ENCODE measurements at regions not wholly inside any gene's neighbourhood (a gene's known extent, or its start where the extent isn't known, plus 50 kb on each side); places are given as distances from the start of the nearest gene placed in this dataset.

- no peak overlapping the region for H3K27ac ChIP-seq (ENCODE audit: low read depth, low read length)
- H3K4ac ChIP-seq (ENCODE audit: low read depth, low read length) = no peak overlapping the region
- no peak overlapping the region for H3K14ac ChIP-seq (ENCODE audit: low read length)
- H3K18ac ChIP-seq (ENCODE audit: low read length) = no peak overlapping the region
- no peak overlapping the region for H4K12ac ChIP-seq (ENCODE audit: low read depth, low read length)
- H3K4me2 ChIP-seq (ENCODE audit: low read length) = no peak overlapping the region
- no peak overlapping the region for H2BK120ac ChIP-seq (ENCODE audit: insufficient read depth, low read length, poor library complexity)
- no peak for DNase-seq
- no peaks in the 10 kb centered on the region for H3K4me1 ChIP-seq (ENCODE audit: control insufficient read depth in 1 of 2, insufficient read depth in 2 of 2, low read length in 2 of 2)
- no peak overlapping the region for H2AK5ac ChIP-seq (ENCODE audit: low read length)
- H4K8ac ChIP-seq (ENCODE audit: low read depth, low read length) = no peak overlapping the region
- H2BK12ac ChIP-seq (ENCODE audit: low read length) = no peak overlapping the region
- no peaks in the 10 kb centered on the region for H3K9me3 ChIP-seq (ENCODE audit: insufficient read depth, low read depth, low read length)
- no peak overlapping the region for H2BK5ac ChIP-seq (ENCODE audit: low read depth, low read length, poor library complexity)
- H2AFZ ChIP-seq (ENCODE audit: insufficient read depth, low read length, poor library complexity) = no peak overlapping the region
- no CpG with 5 or more reads among the region's 5 CpGs for WGBS (ENCODE audit: extremely low coverage, insufficient coverage, insufficient read length)
- no peak overlapping the region for H3K9ac ChIP-seq (ENCODE audit: low read length)
- no peaks in the 10 kb centered on the region for H3K79me2 ChIP-seq (ENCODE audit: control insufficient read depth, insufficient read depth, low read length, poor library complexity)
- H3K4me3 ChIP-seq (ENCODE audit: low read depth, low read length) = no peak overlapping the region
- H3K27me3 ChIP-seq (ENCODE audit: insufficient read depth, low read length) = no peaks in the 10 kb centered on the region
- no peak overlapping the region for H3K23ac ChIP-seq (ENCODE audit: low read length)
- no peaks in the 10 kb centered on the region for H3K79me1 ChIP-seq (ENCODE audit: low read length)
- H4K91ac ChIP-seq (ENCODE audit: low read depth, low read length) = no peak overlapping the region
- H3K36me3 ChIP-seq (ENCODE audit: control insufficient read depth in 1 of 2, insufficient read depth in 2 of 2, low read length in 2 of 2) = no peaks in the 10 kb centered on the region
Observed at GRCh38 chr21:20507783-20508182, 490.4 kb upstream of the NCAM2 start.

DNA sequence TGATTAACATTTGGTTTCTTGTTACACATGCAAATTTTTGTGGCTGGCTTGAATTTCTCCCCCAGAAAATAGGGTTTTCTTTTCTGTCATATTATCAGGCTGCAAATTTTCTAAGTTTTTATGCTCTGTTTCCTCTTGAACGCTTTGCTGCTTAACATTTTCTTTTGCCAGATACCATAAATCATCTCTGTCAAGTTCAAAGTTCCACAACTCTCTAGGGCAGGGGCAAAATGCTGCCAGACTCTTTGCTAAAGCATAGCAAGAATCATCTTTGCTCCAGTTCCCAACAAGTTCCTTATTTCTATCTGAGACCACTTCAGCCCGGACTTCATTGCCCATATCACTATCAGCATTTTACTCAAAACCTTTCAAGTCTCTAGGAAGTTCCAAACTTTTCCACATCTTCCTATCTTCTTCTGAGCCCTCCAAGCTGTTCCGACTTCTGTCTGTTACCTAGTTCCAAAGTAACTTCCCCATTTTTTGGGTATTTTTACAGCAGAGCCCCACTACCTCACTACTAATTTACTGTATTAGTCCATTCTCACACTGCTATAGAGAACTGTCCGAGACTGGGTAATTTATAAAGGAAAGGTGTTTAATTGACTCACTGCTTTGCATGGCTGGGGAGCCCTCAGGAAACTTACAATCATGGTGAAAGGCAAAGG is 486.9 kb upstream of the NCAM2 start:
- H2BK12ac ChIP-seq (ENCODE audit: low read length) = no peak overlapping the region
- no peak overlapping the region for H3K18ac ChIP-seq (ENCODE audit: low read length)
- H3K79me2 ChIP-seq (ENCODE audit: control insufficient read depth, insufficient read depth, low read length, poor library complexity) = no peaks in the 10 kb centered on the region
- H3K23ac ChIP-seq (ENCODE audit: low read length) = no peak overlapping the region
- no peaks in the 10 kb centered on the region for H3K27me3 ChIP-seq (ENCODE audit: insufficient read depth, low read length)
- H4K91ac ChIP-seq (ENCODE audit: low read depth, low read length) = no peak overlapping the region
- H4K12ac ChIP-seq (ENCODE audit: low read depth, low read length) = no peak overlapping the region
- H3K4me3 ChIP-seq (ENCODE audit: low read depth, low read length) = no peak overlapping the region
- no peaks in the 10 kb centered on the region for H3K4me1 ChIP-seq (ENCODE audit: control insufficient read depth in 1 of 2, insufficient read depth in 2 of 2, low read length in 2 of 2)
- no peak overlapping the region for H3K9ac ChIP-seq (ENCODE audit: low read length)
- no peak for DNase-seq
- H3K4ac ChIP-seq (ENCODE audit: low read depth, low read length) = no peak overlapping the region
- H3K14ac ChIP-seq (ENCODE audit: low read length) = no peak overlapping the region
- no peak overlapping the region for H3K4me2 ChIP-seq (ENCODE audit: low read length)
- no peak overlapping the region for H2BK120ac ChIP-seq (ENCODE audit: insufficient read depth, low read length, poor library complexity)
- no CpG with 5 or more reads among the region's 4 CpGs for WGBS (ENCODE audit: extremely low coverage, insufficient coverage, insufficient read length)
- no peaks in the 10 kb centered on the region for H3K9me3 ChIP-seq (ENCODE audit: insufficient read depth, low read depth, low read length)
- no peaks in the 10 kb centered on the region for H3K36me3 ChIP-seq (ENCODE audit: control insufficient read depth in 1 of 2, insufficient read depth in 2 of 2, low read length in 2 of 2)
- no peak overlapping the region for H3K27ac ChIP-seq (ENCODE audit: low read depth, low read length)
- H3K79me1 ChIP-seq (ENCODE audit: low read length) = no peaks in the 10 kb centered on the region
- H2BK5ac ChIP-seq (ENCODE audit: low read depth, low read length, poor library complexity) = no peak overlapping the region
- H4K8ac ChIP-seq (ENCODE audit: low read depth, low read length) = no peak overlapping the region
- H2AK5ac ChIP-seq (ENCODE audit: low read length) = no peak overlapping the region
- H2AFZ ChIP-seq (ENCODE audit: insufficient read depth, low read length, poor library complexity) = no peak overlapping the region

GRCh38 chr21:20515446-20515845 is 482.8 kb upstream of the NCAM2 start:
- Histone ChIP-seq H3K23ac (ENCODE audit: low read length) (no peak overlapping the region), H3K27ac (ENCODE audit: low read depth, low read length) (no peak overlapping the region), H3K14ac (ENCODE audit: low read length) (no peak overlapping the region), H3K4ac (ENCODE audit: low read depth, low read length) (no peak overlapping the region), H3K36me3 (ENCODE audit: control insufficient read depth in 1 of 2, insufficient read depth in 2 of 2, low read length in 2 of 2) (no peaks in the 10 kb centered on the region), H4K8ac (ENCODE audit: low read depth, low read length) (no peak overlapping the region), H3K79me2 (ENCODE audit: control insufficient read depth, insufficient read depth, low read length, poor library complexity) (no peaks in the 10 kb centered on the region), H3K4me2 (ENCODE audit: low read length) (no peak overlapping the region), H3K9me3 (ENCODE audit: insufficient read depth, low read depth, low read length) (no peaks in the 10 kb centered on the region), H3K4me1 (ENCODE audit: control insufficient read depth in 1 of 2, insufficient read depth in 2 of 2, low read length in 2 of 2) (no peaks in the 10 kb centered on the region), H2AFZ (ENCODE audit: insufficient read depth, low read length, poor library complexity) (no peak overlapping the region), H4K91ac (ENCODE audit: low read depth, low read length) (no peak overlapping the region), H3K4me3 (ENCODE audit: low read depth, low read length) (no peak overlapping the region), H4K12ac (ENCODE audit: low read depth, low read length) (no peak overlapping the region), H3K27me3 (ENCODE audit: insufficient read depth, low read length) (no peaks in the 10 kb centered on the region), H3K79me1 (ENCODE audit: low read length) (no peaks in the 10 kb centered on the region), H2BK120ac (ENCODE audit: insufficient read depth, low read length, poor library complexity) (no peak overlapping the region), H2BK5ac (ENCODE audit: low read depth, low read length, poor library complexity) (no peak overlapping the region), H2AK5ac (ENCODE audit: low read length) (no peak overlapping the region), H2BK12ac (ENCODE audit: low read length) (no peak overlapping the region), H3K9ac (ENCODE audit: low read length) (no peak overlapping the region), H3K18ac (ENCODE audit: low read length) (no peak overlapping the region)
- WGBS (ENCODE audit: extremely low coverage, insufficient coverage, insufficient read length) = no CpG with 5 or more reads among the region's 3 CpGs
- DNase-seq = no peak

GRCh38 chr21:20519076-20519475 is 479.1 kb upstream of the NCAM2 start:
- no peak overlapping the region for H4K8ac ChIP-seq (ENCODE audit: low read depth, low read length)
- H4K12ac ChIP-seq (ENCODE audit: low read depth, low read length) = no peak overlapping the region
- no peak overlapping the region for H2BK12ac ChIP-seq (ENCODE audit: low read length)
- H2BK5ac ChIP-seq (ENCODE audit: low read depth, low read length, poor library complexity) = no peak overlapping the region
- H3K9me3 ChIP-seq (ENCODE audit: insufficient read depth, low read depth, low read length) = no peaks in the 10 kb centered on the region
- no peak overlapping the region for H3K4me2 ChIP-seq (ENCODE audit: low read length)
- H3K4ac ChIP-seq (ENCODE audit: low read depth, low read length) = no peak overlapping the region
- H2AK5ac ChIP-seq (ENCODE audit: low read length) = no peak overlapping the region
- no peak overlapping the region for H3K27ac ChIP-seq (ENCODE audit: low read depth, low read length)
- no peak overlapping the region for H3K23ac ChIP-seq (ENCODE audit: low read length)
- no peak overlapping the region for H3K9ac ChIP-seq (ENCODE audit: low read length)
- H2BK120ac ChIP-seq (ENCODE audit: insufficient read depth, low read length, poor library complexity) = no peak overlapping the region
- no peaks in the 10 kb centered on the region for H3K27me3 ChIP-seq (ENCODE audit: insufficient read depth, low read length)
- H2AFZ ChIP-seq (ENCODE audit: insufficient read depth, low read length, poor library complexity) = no peak overlapping the region
- no peak for DNase-seq
- no peaks in the 10 kb centered on the region for H3K79me1 ChIP-seq (ENCODE audit: low read length)
- no CpG with 5 or more reads among the region's 3 CpGs for WGBS (ENCODE audit: extremely low coverage, insufficient coverage, insufficient read length)
- H3K14ac ChIP-seq (ENCODE audit: low read length) = no peak overlapping the region
- H3K4me3 ChIP-seq (ENCODE audit: low read depth, low read length) = no peak overlapping the region
- no peak overlapping the region for H4K91ac ChIP-seq (ENCODE audit: low read depth, low read length)
- H3K36me3 ChIP-seq (ENCODE audit: control insufficient read depth in 1 of 2, insufficient read depth in 2 of 2, low read length in 2 of 2) = no peaks in the 10 kb centered on the region
- H3K18ac ChIP-seq (ENCODE audit: low read length) = no peak overlapping the region
- H3K79me2 ChIP-seq (ENCODE audit: control insufficient read depth, insufficient read depth, low read length, poor library complexity) = no peaks in the 10 kb centered on the region
- H3K4me1 ChIP-seq (ENCODE audit: control insufficient read depth in 1 of 2, insufficient read depth in 2 of 2, low read length in 2 of 2) = no peaks in the 10 kb centered on the region
